Skeletal muscle tissue (tissue), 3 donors: ENCODE measurements at regions not wholly inside any gene's neighbourhood (a gene's known extent, or its start where the extent isn't known, plus 50 kb on each side); places are given as distances from the start of the nearest gene placed in this dataset.

ENCODE experiments used
- H3K27ac ChIP-seq: one replicate; pipeline ENCODE4 v1.7.0; 2013; ENCODE audit warnings: mild to moderate bottlenecking, low read depth, low read length, inconsistent platforms
- H3K27me3 ChIP-seq, 3 donors: one replicate each; pipeline ENCODE4 v1.7.0; 2013; ENCODE audit warnings: low read length in 3 of 3; ENCODE audit not compliant: control insufficient read depth in 3 of 3, insufficient read depth in 3 of 3
- H3K36me3 ChIP-seq, 3 donors: one replicate each; pipeline ENCODE4 v1.7.0; 2013; ENCODE audit warnings: low read length in 3 of 3; ENCODE audit not compliant: control insufficient read depth in 3 of 3, insufficient read depth in 3 of 3
- H3K4me1 ChIP-seq, 3 donors: one replicate each; pipeline ENCODE4 v1.7.0; 2013; ENCODE audit warnings: low read length in 3 of 3, mild to moderate bottlenecking in 3 of 3; ENCODE audit not compliant: control insufficient read depth in 3 of 3, insufficient read depth in 3 of 3
- H3K4me3 ChIP-seq, 3 donors: one replicate each; pipeline ENCODE4 v1.7.0; 2013; ENCODE audit warnings: low read length in 3 of 3
- H3K9ac ChIP-seq, 3 donors: one replicate each; pipeline ENCODE4 v1.7.0; 2013; ENCODE audit warnings: low read length in 3 of 3, mild to moderate bottlenecking in 3 of 3, moderate library complexity in 2 of 3, low read depth in 1 of 3
- H3K9me3 ChIP-seq, 3 donors: one replicate each; pipeline ENCODE4 v1.7.0; 2013; ENCODE audit warnings: low read length in 3 of 3; ENCODE audit not compliant: control insufficient read depth in 3 of 3
- donor health status: Osteomylitis.

- Histone ChIP-seq H3K36me3 (no peaks in the 10 kb centered on the region), H3K4me1 (no peaks in the 10 kb centered on the region), H3K27me3 (no peaks in the 10 kb centered on the region), H3K4me3 (no peak overlapping the region), H3K27ac (no peak overlapping the region), H3K9me3 (no peaks in the 10 kb centered on the region), H3K9ac (no peak overlapping the region)
Observed at GRCh38 chr1:58862728-58863385, 79.0 kb upstream of the JUN start.

- no peak overlapping the region for H3K4me3 ChIP-seq
- H3K9me3 ChIP-seq, result no peaks in the 10 kb centered on the region
- no peaks in the 10 kb centered on the region for H3K27me3 ChIP-seq
- H3K27ac ChIP-seq, result no peak overlapping the region
- H3K4me1 ChIP-seq, result no peaks in the 10 kb centered on the region
- H3K36me3 ChIP-seq, result no peaks in the 10 kb centered on the region
- H3K9ac ChIP-seq, result no peak overlapping the region
Observed at GRCh38 chr1:58864654-58865053, 80.8 kb upstream of the JUN start.

- H3K9me3 ChIP-seq, result no peaks in the 10 kb centered on the region
- H3K9ac ChIP-seq, result no peak overlapping the region
- no peak overlapping the region for H3K27ac ChIP-seq
- H3K4me3 ChIP-seq, result no peak overlapping the region
- no peaks in the 10 kb centered on the region for H3K27me3 ChIP-seq
- H3K36me3 ChIP-seq, result no peaks in the 10 kb centered on the region
- H3K4me1 ChIP-seq, result no peaks in the 10 kb centered on the region
Observed at GRCh38 chr1:58866578-58866977, 82.7 kb upstream of the JUN start.

DNA sequence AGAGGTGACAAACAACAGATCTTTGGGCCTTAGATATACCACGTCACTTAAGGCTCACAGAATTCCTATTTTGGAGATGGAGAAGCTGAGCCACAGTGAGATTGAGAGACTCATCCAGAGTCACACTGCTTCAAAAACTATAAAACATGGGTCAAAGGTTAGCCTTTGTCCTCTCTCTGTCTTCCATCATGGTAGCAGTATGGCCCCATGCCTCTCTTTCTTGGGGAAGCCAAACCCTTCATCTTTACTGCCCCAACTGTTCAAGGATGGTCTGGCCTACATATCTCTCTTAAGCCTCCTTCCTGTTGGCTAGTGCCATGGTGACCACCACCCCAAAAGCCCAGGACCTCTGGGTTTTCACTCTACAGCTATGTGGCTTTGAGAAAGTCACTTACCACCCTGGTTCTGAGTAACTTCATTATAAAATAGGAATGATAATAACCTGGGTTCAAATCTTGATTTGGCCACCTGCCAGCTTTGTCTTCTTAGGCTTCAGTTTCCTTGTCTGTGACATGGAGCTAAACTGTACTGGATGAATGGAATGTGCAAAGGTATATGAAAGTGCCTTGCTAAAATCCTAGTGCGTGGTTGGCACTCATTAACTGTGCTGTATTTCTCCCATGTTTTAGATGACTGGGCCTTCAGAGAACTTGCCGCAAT lies 85.9 kb upstream of the JUN start:
- Histone ChIP-seq H3K9me3 (no peaks in the 10 kb centered on the region), H3K4me3 (no peak overlapping the region), H3K36me3 (no peaks in the 10 kb centered on the region), H3K27ac (no peak overlapping the region), H3K27me3 (no peaks in the 10 kb centered on the region), H3K9ac (no peak overlapping the region), H3K4me1 (peaks cover 7 to 13% (median 9%) of the 10 kb centered on the region in 3 donors)

GRCh38 chr1:58870298-58870676 lies 86.4 kb upstream of the JUN start:
- Histone ChIP-seq H3K27ac (no peak overlapping the region), H3K4me1 (peaks cover 13 to 18% (median 14%) of the 10 kb centered on the region in 3 donors), H3K36me3 (no peaks in the 10 kb centered on the region), H3K9ac (no peak overlapping the region), H3K4me3 (no peak overlapping the region), H3K9me3 (no peaks in the 10 kb centered on the region), H3K27me3 (no peaks in the 10 kb centered on the region)

- Histone ChIP-seq H3K36me3 (no peaks in the 10 kb centered on the region), H3K4me3 (peak overlapping the region in 2 of 3 donors; percentile 12 to 36), H3K9ac (peak overlapping the region in 2 of 3 donors; percentile 60 to 63), H3K27ac (peak overlapping the region; percentile 41), H3K9me3 (no peaks in the 10 kb centered on the region), H3K4me1 (peaks cover 18 to 19% (median 19%) of the 10 kb centered on the region in 3 donors), H3K27me3 (no peaks in the 10 kb centered on the region)
Observed at GRCh38 chr1:58874342-58874741, 90.5 kb upstream of the JUN start.

GRCh38 chr1:58874757-58875755 lies 91.2 kb upstream of the JUN start:
- Histone ChIP-seq H3K27ac (peak overlapping the region; percentile 41), H3K36me3 (no peaks in the 10 kb centered on the region), H3K9ac (peak overlapping the region in 2 of 3 donors; percentile 60 to 63), H3K4me1 (peaks cover 18 to 19% (median 19%) of the 10 kb centered on the region in 3 donors), H3K9me3 (no peaks in the 10 kb centered on the region), H3K4me3 (peak overlapping the region; percentile 5 to 36 (median 12)), H3K27me3 (no peaks in the 10 kb centered on the region)

- Histone ChIP-seq H3K9ac (no peak overlapping the region), H3K36me3 (no peaks in the 10 kb centered on the region), H3K4me1 (peaks cover 27 to 43% (median 32%) of the 10 kb centered on the region in 3 donors), H3K9me3 (no peaks in the 10 kb centered on the region), H3K27ac (no peak overlapping the region), H3K27me3 (no peaks in the 10 kb centered on the region), H3K4me3 (no peak overlapping the region)
Observed at GRCh38 chr1:58879464-58879863, 95.6 kb upstream of the JUN start.

DNA sequence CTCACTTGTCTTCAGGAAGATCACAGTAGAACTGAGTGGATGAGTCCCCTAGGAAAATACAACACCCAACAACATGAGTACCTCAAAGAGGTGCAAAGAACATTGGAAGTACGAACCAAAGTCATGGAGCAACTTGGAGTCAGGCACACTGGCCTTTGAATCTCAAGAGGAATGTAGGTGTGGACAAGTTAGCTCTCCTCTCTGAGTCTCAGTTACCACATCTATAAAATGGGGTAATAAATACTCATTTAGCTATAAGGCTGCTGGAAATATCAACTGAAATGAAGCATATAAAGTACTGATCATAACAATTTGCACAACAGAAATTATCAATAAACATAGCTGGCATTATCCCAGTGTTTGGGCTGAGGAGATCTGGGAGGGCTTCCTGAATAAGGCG lies 96.7 kb upstream of the JUN start:
- Histone ChIP-seq H3K4me3 (no peak overlapping the region), H3K4me1 (peaks cover 27 to 45% (median 32%) of the 10 kb centered on the region in 3 donors), H3K27ac (no peak overlapping the region), H3K9me3 (no peaks in the 10 kb centered on the region), H3K27me3 (no peaks in the 10 kb centered on the region), H3K9ac (no peak overlapping the region), H3K36me3 (no peaks in the 10 kb centered on the region)
